GM06990 (cell line): ENCODE measurements at regions not wholly inside any gene's neighbourhood (a gene's known extent, or its start where the extent isn't known, plus 50 kb on each side); places are given as distances from the start of the nearest gene placed in this dataset.

Experiments used
- DNase-seq: peaks from one replicate; pipeline ENCODE4 v3.0.0-alpha.2; 2011; ENCODE audit not compliant: insufficient read length; ENCODE audit errors: extremely low read depth
- H3K27me3 ChIP-seq: replicated peaks from 2 replicates; pipeline ENCODE4 v1.6.0; 2011; ENCODE audit warnings: low read length; ENCODE audit not compliant: control insufficient read depth, insufficient read depth
- H3K36me3 ChIP-seq: 2 replicates; pipeline ENCODE4 v1.5.1; 2011; ENCODE audit warnings: low read length; ENCODE audit not compliant: control insufficient read depth, insufficient read depth
- H3K4me3 ChIP-seq: replicated peaks from 2 replicates; pipeline ENCODE4 v1.5.1; 2011; ENCODE audit warnings: low read depth, mild to moderate bottlenecking, control low read depth, low read length
- TF ChIP-seq, protein P1 (sequence below): IDR thresholded peaks from 2 replicates; pipeline ENCODE4 v1.5.1; 2011; ENCODE audit warnings: low read length, control low read depth, mild to moderate bottlenecking, inconsistent platforms; ENCODE audit not compliant: insufficient read depth, poor library complexity, severe bottlenecking

DNA sequence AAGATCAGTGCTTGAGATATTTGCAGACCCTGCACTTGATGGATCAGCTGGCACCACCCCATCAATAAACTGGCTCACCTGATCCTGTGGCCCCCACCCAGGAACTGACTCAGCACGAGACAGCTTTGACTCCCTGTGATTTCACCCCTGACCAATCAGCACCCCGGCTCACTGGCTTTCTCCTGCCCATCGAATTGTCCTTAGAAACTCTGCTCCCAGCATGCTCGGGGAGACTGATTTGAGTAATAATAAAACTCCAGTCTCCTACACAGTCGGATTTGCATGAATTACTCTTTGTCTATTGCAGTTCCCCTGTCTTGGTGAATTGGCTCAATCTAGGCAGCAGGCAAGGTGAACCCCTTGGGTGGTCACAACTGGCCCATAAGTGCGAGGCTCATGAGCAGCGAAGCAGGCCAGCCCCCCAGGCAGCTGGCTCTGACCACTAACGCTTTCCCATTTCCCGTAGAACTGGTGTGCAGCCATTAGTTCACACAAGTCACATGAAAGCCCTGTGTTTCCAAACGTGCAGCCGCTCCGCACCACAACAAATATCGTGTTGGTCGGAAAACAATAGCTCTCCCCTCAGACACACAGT lies 79.6 kb downstream of the RSPH3 start:
- Histone ChIP-seq H3K4me3 (no peak overlapping the region), H3K27me3 (no peaks in the 10 kb centered on the region), H3K36me3 (no peaks in the 10 kb centered on the region)
- no peak for DNase-seq
- TF ChIP-seq, protein P1, sequence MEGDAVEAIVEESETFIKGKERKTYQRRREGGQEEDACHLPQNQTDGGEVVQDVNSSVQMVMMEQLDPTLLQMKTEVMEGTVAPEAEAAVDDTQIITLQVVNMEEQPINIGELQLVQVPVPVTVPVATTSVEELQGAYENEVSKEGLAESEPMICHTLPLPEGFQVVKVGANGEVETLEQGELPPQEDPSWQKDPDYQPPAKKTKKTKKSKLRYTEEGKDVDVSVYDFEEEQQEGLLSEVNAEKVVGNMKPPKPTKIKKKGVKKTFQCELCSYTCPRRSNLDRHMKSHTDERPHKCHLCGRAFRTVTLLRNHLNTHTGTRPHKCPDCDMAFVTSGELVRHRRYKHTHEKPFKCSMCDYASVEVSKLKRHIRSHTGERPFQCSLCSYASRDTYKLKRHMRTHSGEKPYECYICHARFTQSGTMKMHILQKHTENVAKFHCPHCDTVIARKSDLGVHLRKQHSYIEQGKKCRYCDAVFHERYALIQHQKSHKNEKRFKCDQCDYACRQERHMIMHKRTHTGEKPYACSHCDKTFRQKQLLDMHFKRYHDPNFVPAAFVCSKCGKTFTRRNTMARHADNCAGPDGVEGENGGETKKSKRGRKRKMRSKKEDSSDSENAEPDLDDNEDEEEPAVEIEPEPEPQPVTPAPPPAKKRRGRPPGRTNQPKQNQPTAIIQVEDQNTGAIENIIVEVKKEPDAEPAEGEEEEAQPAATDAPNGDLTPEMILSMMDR, result no peak

DNA sequence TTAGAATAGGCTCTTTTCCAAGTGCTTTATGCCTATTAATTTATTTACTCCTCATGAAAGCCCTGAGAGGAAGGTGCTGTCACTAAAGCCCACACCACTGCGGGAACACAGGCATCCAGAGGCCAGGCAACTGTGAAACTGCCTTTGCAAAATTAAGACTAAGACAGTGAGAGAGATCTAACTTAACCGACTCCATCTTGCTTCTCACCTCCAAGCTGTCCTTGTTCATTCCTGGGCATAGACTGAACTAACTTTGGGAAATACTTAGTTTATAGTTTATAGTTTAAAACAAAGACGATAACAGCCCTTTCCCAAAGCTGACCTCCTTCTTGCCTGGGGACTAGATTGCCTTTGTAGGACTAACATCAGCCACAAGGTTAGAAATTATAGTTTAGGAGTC lies 80.1 kb downstream of the RSPH3 start:
- Histone ChIP-seq H3K27me3 (no peaks in the 10 kb centered on the region), H3K4me3 (no peak overlapping the region), H3K36me3 (no peaks in the 10 kb centered on the region)
- TF ChIP-seq, protein P1, result no peak
- DNase-seq, result no peak

DNA sequence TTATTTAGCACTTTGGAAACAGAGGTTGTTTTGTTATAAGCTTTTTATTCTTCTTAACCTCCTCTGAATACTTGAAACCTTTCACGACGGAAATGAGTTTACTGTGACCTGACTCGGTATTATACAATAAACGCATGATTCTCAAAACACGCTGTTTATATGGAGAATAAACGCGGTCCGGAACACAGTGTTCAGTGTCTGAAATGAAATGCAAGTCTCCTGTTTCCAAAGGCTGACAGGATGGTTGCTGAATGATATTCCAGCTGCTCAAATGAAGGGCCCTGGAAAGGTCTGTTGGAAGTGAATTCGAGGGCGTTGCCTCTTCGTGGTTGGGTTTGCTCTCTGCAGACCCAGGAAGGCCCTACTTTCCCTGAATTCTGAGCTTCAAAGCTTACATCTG lies 83.4 kb downstream of the RSPH3 start:
- no peak overlapping the region for H3K4me3 ChIP-seq
- TF ChIP-seq, protein P1, result no peak
- no peaks in the 10 kb centered on the region for H3K36me3 ChIP-seq
- H3K27me3 ChIP-seq, result no peaks in the 10 kb centered on the region
- no peak for DNase-seq

DNA sequence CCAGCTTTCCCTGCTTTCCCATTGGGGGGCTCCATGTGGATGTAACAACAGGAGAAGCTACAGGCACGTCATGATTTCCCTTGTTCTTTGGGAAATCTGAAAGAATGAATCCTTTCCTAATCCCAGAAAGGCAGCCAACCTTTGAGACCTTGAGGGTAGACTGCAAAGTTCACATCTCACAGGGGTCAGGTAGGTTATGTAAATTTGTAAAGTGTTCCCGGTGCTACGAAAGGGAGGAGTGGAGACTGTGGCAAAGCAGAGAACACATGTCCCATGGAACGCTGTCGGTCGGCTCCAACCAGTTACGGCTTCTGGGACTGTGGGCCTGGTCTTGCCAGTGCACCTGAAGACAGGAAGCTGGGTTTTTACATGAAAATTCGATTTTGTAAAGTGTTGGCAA lies 85.1 kb downstream of the RSPH3 start:
- H3K27me3 ChIP-seq, result no peaks in the 10 kb centered on the region
- DNase-seq, result no peak
- no peaks in the 10 kb centered on the region for H3K36me3 ChIP-seq
- TF ChIP-seq, protein P1, result no peak
- H3K4me3 ChIP-seq, result no peak overlapping the region

DNA sequence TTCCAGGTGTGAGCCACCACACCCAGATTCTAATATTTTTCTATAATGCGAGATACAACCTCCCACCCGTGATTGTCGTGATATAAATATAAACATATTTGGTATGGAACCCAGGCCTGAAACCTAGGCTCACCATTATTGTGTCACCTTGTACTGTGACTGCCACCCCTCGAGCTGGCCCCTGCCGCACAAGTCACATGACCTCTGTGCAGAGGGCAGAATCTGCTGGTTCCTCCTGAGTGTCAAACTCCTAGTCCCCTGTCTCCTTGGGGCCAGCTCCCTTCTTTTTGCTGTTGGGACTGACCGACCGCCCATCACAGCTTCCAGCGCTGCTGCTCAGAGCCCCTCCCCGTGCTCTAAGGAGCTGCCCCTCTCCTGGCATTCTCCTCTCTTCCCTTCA lies 86.4 kb downstream of the RSPH3 start:
- TF ChIP-seq, protein P1, result no peak
- H3K4me3 ChIP-seq, result no peak overlapping the region
- DNase-seq, result no peak
- no peaks in the 10 kb centered on the region for H3K27me3 ChIP-seq
- no peaks in the 10 kb centered on the region for H3K36me3 ChIP-seq

DNA sequence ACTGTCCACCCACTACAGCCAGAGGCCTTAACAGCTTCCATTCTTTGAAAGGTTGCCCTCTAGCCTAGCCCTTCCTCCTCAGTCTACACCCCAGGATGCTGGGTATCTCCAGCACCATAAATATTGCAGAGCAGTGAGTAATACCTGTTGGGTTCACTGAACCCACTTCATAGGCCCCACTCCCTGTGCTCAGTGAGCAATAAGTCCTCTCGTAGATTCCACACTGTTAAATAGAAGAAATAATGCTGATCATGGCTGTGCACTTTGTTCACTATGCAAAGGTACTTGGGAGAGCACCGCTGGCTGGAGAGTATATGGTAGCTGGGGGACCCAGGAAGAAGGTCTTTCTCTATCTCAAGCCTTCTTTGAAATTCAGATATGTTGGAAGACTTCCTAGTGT lies 87.3 kb downstream of the RSPH3 start:
- DNase-seq, result no peak
- Histone ChIP-seq H3K4me3 (no peak overlapping the region), H3K27me3 (no peaks in the 10 kb centered on the region), H3K36me3 (no peaks in the 10 kb centered on the region)
- TF ChIP-seq, protein P1, result no peak
